ENCODE measurements at regions not wholly inside any gene's neighbourhood (a gene's known extent, or its start where the extent isn't known, plus 50 kb on each side); places are given as distances from the start of the nearest gene placed in this dataset.

DNA sequence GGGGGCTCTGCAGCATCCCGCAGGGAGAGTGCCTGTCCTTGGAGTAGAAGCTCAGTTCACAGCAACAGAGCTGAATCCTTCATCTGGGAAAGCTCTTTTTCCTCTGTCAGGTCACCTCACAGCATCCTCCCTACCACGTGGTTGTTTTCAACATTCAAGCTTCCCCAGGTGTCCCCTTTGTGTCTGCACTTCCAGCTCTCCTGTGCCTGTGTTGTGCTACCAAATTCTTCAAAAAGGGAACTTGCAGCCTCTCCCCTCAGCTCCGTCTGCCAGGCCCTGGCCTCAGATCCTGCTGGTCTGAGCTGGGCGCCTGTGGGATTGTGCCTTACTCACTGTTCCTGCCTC, 108.4 kb downstream of the FOXF2 start:
- no peaks in the 10 kb centered on the region for H3K4me1 ChIP-seq (replicated peaks in 1 of 2)
- intact Hi-C loops (cut with DNase I): no loop called here
- 42 to 67% (median 50%) methylated on average over 3 to 4 of the region's 4 CpGs for WGBS, 4 donors
- H3K4me3 ChIP-seq: no peak overlapping the region
- no peaks in the 10 kb centered on the region for H3K27me3 ChIP-seq
- no peaks in the 10 kb centered on the region for H3K9me3 ChIP-seq (replicated peaks in 1 of 3)
- TF ChIP-seq POLR2A (IDR thresholded peaks at IDR 0.05): no peak
- TF ChIP-seq, protein P1, sequence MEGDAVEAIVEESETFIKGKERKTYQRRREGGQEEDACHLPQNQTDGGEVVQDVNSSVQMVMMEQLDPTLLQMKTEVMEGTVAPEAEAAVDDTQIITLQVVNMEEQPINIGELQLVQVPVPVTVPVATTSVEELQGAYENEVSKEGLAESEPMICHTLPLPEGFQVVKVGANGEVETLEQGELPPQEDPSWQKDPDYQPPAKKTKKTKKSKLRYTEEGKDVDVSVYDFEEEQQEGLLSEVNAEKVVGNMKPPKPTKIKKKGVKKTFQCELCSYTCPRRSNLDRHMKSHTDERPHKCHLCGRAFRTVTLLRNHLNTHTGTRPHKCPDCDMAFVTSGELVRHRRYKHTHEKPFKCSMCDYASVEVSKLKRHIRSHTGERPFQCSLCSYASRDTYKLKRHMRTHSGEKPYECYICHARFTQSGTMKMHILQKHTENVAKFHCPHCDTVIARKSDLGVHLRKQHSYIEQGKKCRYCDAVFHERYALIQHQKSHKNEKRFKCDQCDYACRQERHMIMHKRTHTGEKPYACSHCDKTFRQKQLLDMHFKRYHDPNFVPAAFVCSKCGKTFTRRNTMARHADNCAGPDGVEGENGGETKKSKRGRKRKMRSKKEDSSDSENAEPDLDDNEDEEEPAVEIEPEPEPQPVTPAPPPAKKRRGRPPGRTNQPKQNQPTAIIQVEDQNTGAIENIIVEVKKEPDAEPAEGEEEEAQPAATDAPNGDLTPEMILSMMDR (IDR thresholded peaks at IDR 0.05): no peak
- no peak for DNase-seq
- no peaks in the 10 kb centered on the region for H3K36me3 ChIP-seq (replicated peaks in 1 of 2)
- no peak overlapping the region for H3K27ac ChIP-seq

DNA sequence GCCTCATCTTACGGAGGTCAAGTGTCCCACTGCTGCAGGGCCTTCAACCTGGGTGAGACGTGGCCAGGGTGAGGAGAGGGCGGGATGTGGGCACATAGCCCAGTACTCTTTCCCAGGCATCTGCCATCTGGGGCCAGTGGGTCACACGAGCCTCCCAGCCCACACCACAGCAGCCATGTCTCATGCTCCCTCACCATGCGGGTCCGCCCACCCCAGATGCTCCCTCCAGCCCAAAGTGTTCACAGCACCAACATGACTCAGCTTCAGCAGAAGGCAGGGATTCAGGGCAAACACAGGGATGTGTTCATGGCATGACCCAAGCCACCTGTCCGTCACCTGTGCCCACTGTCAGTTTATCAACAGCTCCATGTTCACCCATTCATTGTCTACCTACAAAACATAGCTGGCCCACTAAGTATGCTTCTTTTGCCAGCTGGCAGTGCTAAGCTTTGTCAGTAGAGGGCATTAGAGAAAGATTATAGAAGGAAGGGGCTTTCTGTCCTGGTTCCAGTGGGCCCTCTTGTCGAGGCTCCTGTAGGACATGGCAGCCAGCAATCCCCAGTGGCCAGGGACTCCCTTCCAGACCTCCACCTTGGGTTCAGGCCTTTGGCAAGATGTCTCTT, 109.2 kb downstream of the FOXF2 start:
- Histone ChIP-seq H3K27ac (no peak overlapping the region), H3K4me3 (no peak overlapping the region), H3K4me1 (replicated peaks in 1 of 2) (no peaks in the 10 kb centered on the region), H3K9me3 (replicated peaks in 1 of 3) (no peaks in the 10 kb centered on the region), H3K36me3 (replicated peaks in 1 of 2) (no peaks in the 10 kb centered on the region), H3K27me3 (no peaks in the 10 kb centered on the region)
- WGBS, 4 donors: 82 to 88% (median 83%) methylated on average over 6 to 8 of the region's 8 CpGs
- TF ChIP-seq, protein P1 (IDR thresholded peaks at IDR 0.05): no peak
- intact Hi-C loops (cut with DNase I): no loop called here
- no peak for DNase-seq

DNA sequence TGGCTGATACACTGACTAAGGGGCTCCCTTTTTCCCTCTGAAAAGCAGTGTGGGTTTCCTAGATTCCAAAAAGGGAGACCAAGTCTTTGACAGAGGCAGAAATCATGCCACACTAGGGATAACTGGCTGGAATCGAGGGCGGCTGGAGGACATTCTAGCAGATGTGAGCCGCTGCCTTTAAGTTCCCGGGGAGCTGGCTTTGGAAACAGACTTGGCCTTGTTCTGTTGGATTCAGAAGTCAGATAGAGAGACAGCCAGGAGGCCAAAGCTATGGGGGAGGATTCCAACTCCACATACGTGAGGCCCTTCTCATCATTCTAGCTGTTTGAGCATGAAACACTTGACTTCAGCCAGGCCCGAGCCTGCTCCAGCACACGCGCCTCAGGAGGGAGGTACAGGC, 109.9 kb upstream of the FOXC1 start:
- no peak overlapping the region for H3K4me3 ChIP-seq
- no peaks in the 10 kb centered on the region for H3K36me3 ChIP-seq (replicated peaks in 1 of 2)
- H3K9me3 ChIP-seq (replicated peaks in 1 of 3): no peaks in the 10 kb centered on the region
- TF ChIP-seq, protein P1 (IDR thresholded peaks at IDR 0.05): no peak
- TF ChIP-seq POLR2A (IDR thresholded peaks at IDR 0.05): no peak
- no peaks in the 10 kb centered on the region for H3K27me3 ChIP-seq
- intact Hi-C loops (cut with DNase I): no loop called here
- no peak overlapping the region for H3K27ac ChIP-seq
- H3K4me1 ChIP-seq (replicated peaks in 1 of 2): no peaks in the 10 kb centered on the region
- DNase-seq: no peak
- 78 to 94% (median 87%) methylated on average over 7 to 8 of the region's 8 CpGs for WGBS, 4 donors

DNA sequence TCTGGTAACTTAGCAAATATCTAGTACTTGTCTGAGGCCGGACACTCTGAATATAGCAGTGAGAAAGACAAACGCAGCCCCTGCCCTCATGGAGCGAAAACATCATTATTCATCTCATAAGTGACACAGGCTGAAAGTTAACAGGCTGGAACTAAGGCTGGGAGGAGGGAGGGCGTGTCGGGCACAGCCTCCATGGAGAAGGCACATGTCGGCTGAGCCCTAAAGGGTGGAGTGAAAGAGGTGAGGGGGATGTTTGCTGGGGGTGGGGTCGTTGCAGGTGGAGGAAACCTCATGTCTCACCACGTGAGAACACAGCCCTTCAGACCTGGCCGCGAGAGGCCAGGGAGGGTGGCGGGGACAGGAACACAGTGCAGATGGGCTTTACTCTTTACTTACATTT, 108.8 kb upstream of the FOXC1 start:
- H3K36me3 ChIP-seq (replicated peaks in 1 of 2): no peaks in the 10 kb centered on the region
- H3K4me3 ChIP-seq: no peak overlapping the region
- no peaks in the 10 kb centered on the region for H3K9me3 ChIP-seq (replicated peaks in 1 of 3)
- H3K27ac ChIP-seq: no peak overlapping the region
- intact Hi-C loops (cut with DNase I): no loop called here
- TF ChIP-seq POLR2A (IDR thresholded peaks at IDR 0.05): no peak
- TF ChIP-seq, protein P1 (IDR thresholded peaks at IDR 0.05): no peak
- H3K4me1 ChIP-seq (replicated peaks in 1 of 2): no peaks in the 10 kb centered on the region
- 73 to 76% (median 75%) methylated on average over 11 of the region's 11 CpGs for WGBS, 4 donors
- DNase-seq: no peak
- no peaks in the 10 kb centered on the region for H3K27me3 ChIP-seq

All from adrenal gland (tissue), 9 donors.